ENCODE measurements at regions not wholly inside any gene's neighbourhood (a gene's known extent, or its start where the extent isn't known, plus 50 kb on each side); places are given as distances from the start of the nearest gene placed in this dataset.

DNA sequence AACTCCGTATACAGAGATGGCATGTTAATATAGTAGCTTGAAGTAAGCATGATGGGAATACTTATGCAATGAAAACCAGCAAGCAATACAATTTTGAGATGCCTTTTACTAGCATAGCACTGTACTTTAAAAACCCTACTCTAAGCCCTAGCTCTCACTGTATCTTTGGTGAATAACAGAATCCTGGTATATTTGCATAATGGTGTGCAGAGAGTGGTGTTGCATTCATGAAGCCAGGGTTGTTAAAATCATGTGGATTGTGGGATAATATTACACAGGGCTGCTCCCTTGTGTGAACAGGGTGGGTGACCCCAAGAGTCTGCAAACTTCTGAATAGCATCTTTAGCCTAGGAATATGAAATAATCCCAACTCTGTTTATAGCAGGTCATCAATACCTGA is 105.2 kb upstream of the BMP2 start:
- Histone ChIP-seq H3K9ac (replicated peaks in 1 of 4; ENCODE audit: extremely low read depth in 1 of 4, low read depth in 3 of 4, low read length in 3 of 4) (no peak overlapping the region), H3K79me1 (ENCODE audit: low read depth, low read length) (no peaks in the 10 kb centered on the region), H2BK20ac (ENCODE audit: low read length) (no peak overlapping the region), H3K23ac (ENCODE audit: insufficient read length) (no peak overlapping the region), H4K8ac (ENCODE audit: extremely low read depth, insufficient read depth, low read length) (no peak overlapping the region), H4K91ac (replicated peaks; ENCODE audit: insufficient read length, low read length) (no peak overlapping the region), H4K5ac (ENCODE audit: insufficient read length, low read depth, low read length) (no peak overlapping the region), H3K14ac (ENCODE audit: insufficient read length) (no peak overlapping the region), H3K4ac (replicated peaks; ENCODE audit: insufficient read length, low read depth, low read length) (no peak overlapping the region), H3K4me2 (ENCODE audit: insufficient read depth in 1 of 2, low read depth in 2 of 2, low read length in 2 of 2) (no peak overlapping the region), H2BK5ac (ENCODE audit: low read depth, low read length) (no peak overlapping the region), H3K79me2 (ENCODE audit: control insufficient read depth in 1 of 2, insufficient read depth in 2 of 2, low read length in 2 of 2) (no peaks in the 10 kb centered on the region), H3K4me3 (ENCODE audit: extremely low read depth in 1 of 4, insufficient read depth in 2 of 4, low read depth in 3 of 4, low read length in 4 of 4) (no peak overlapping the region), H2BK12ac (ENCODE audit: low read depth, low read length) (no peak overlapping the region), H3K9me3 (ENCODE audit: insufficient read depth in 2 of 2, low read depth in 1 of 2, low read length in 1 of 2) (no peaks in the 10 kb centered on the region), H3K18ac (ENCODE audit: extremely low read depth, low read length) (no peak overlapping the region), H3K27ac (ENCODE audit: low read depth, low read length) (no peak overlapping the region), H3K56ac (replicated peaks; ENCODE audit: insufficient read length, low read depth, low read length) (no peak overlapping the region), H4K20me1 (replicated peaks in 1 of 2; ENCODE audit: control insufficient read depth in 1 of 2, insufficient read depth in 2 of 2, low read length in 2 of 2) (no peaks in the 10 kb centered on the region), H3K4me1 (replicated peaks in 1 of 4; ENCODE audit: control insufficient read depth in 3 of 4, insufficient read depth in 4 of 4, low read length in 3 of 4) (0 out of 7 replicates have a peak, but pooled peaks cover 0 to 5% (median 0%) of the 10 kb centered on the region in 4 experiments), H3K23me2 (ENCODE audit: low read depth, low read length) (no peaks in the 10 kb centered on the region; the same call in 1 of the 2 replicates), H2AFZ (ENCODE audit: low read length) (no peak overlapping the region), H2AK5ac (ENCODE audit: low read depth, low read length) (no peak overlapping the region), H3K36me3 (ENCODE audit: control insufficient read depth in 2 of 4, insufficient read depth in 4 of 4, low read length in 3 of 4) (no peaks in the 10 kb centered on the region), H3K27me3 (replicated peaks in 1 of 4; ENCODE audit: control insufficient read depth in 3 of 4, extremely low read depth in 1 of 4, insufficient read depth in 3 of 4, low read length in 3 of 4) (no peaks in the 10 kb centered on the region), H2BK15ac (ENCODE audit: low read length) (no peak overlapping the region), H2BK120ac (replicated peaks; ENCODE audit: low read depth, low read length) (no peak overlapping the region)
- POLR2A ChIA-PET (ENCODE audit: partially characterized antibody): no interaction called here
- CTCF ChIA-PET (ENCODE audit: partially characterized antibody): interaction anchor here (1.8 to 3.7 kb wide), 2 partner anchors 26 to 104 kb away, joined by 5 to 12 read pairs; no protein-coding TSS in a partner anchor
- WGBS, 2 experiments (ENCODE audit: extremely low coverage in 1 of 2, insufficient coverage in 1 of 2, insufficient read length in 1 of 2, insufficient replicate concordance in 2 of 2, low coverage in 1 of 2, low lambda C conversion rate in 2 of 2, missing lambda C conversion rate in 1 of 2): 86% methylated on average over 1 of the region's 1 CpG; no CpG with 5 or more reads in 1 of the 2 experiments
- TF ChIP-seq SIX5 (IDR thresholded peaks at IDR 0.05; ENCODE audit: low read depth, low read length) (no peak), SIN3A (conservative IDR thresholded peaks at IDR 0.05 in 1 of 2, IDR thresholded peaks at IDR 0.05 in 1 of 2; ENCODE audit: low read depth in 1 of 2, low read length in 2 of 2) (no peak), POLR2AphosphoS5 (IDR thresholded peaks at IDR 0.05; ENCODE audit: low read depth, low read length) (no peak)
- TF ChIP-seq, protein P1, sequence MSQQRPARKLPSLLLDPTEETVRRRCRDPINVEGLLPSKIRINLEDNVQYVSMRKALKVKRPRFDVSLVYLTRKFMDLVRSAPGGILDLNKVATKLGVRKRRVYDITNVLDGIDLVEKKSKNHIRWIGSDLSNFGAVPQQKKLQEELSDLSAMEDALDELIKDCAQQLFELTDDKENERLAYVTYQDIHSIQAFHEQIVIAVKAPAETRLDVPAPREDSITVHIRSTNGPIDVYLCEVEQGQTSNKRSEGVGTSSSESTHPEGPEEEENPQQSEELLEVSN (IDR thresholded peaks at IDR 0.05): no peak
- no peak for DNase-seq (ENCODE audit: low read depth in 1 of 2, low spot score in 2 of 2)
- FAIRE-seq: no peak
